GM12864 (cell line): ENCODE measurements at regions not wholly inside any gene's neighbourhood (a gene's known extent, or its start where the extent isn't known, plus 50 kb on each side); places are given as distances from the start of the nearest gene placed in this dataset.

ENCODE experiments used
- DNase-seq: peaks from one replicate; pipeline ENCODE4 v3.0.0-alpha.2; 2011; ENCODE audit warnings: low read depth
- H3K4me3 ChIP-seq: 2 replicates; pipeline ENCODE4 v1.5.1; 2011; ENCODE audit warnings: mild to moderate bottlenecking, low read depth, low read length, control low read depth
- TF ChIP-seq, protein P1 (sequence below): IDR thresholded peaks from 2 replicates; pipeline ENCODE4 v1.5.1; 2011; ENCODE audit warnings: low read depth, mild to moderate bottlenecking, moderate library complexity, low read length, control low read depth, inconsistent platforms; ENCODE audit errors: missing control alignments

DNA sequence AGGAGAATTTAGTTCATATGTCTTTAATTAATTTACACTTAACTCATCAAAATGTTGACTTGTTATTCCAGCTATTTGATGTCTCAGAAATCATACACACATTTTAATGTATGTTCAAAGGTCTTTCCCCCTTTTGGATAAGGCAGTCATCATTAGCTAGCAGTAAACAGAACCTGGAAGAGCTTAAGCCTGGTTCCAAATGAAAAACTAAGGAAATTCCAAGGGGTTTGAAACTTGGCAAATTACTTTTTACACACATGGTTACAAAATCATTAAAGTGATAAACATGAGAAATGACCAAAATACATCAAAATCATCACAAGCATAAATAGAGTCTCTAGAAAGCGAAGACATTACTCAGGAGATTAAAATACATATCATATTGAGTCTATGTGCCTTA is 359.8 kb upstream of the ZNF608 start:
- TF ChIP-seq, protein P1, sequence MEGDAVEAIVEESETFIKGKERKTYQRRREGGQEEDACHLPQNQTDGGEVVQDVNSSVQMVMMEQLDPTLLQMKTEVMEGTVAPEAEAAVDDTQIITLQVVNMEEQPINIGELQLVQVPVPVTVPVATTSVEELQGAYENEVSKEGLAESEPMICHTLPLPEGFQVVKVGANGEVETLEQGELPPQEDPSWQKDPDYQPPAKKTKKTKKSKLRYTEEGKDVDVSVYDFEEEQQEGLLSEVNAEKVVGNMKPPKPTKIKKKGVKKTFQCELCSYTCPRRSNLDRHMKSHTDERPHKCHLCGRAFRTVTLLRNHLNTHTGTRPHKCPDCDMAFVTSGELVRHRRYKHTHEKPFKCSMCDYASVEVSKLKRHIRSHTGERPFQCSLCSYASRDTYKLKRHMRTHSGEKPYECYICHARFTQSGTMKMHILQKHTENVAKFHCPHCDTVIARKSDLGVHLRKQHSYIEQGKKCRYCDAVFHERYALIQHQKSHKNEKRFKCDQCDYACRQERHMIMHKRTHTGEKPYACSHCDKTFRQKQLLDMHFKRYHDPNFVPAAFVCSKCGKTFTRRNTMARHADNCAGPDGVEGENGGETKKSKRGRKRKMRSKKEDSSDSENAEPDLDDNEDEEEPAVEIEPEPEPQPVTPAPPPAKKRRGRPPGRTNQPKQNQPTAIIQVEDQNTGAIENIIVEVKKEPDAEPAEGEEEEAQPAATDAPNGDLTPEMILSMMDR: no peak
- DNase-seq: no peak
- H3K4me3 ChIP-seq: no peak overlapping the region

DNA sequence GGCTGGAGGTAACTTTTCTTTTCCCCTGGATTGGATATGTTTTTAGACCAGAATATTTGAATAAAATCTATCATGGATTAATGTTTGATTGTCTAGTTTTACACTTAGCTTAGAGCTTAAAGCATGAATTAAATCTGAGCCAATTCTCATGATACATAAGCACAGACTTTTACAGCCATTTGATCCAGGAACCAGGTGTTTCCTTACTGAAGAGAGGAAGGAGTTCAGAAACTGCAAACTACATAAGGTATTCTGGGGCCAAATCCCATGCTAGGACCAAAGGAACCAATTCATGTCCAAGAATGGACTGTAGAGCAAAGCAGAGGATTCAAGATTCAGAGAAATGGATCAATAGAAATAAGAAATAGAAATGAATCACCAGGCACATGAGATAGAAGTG is 360.4 kb upstream of the ZNF608 start:
- no peak for DNase-seq
- TF ChIP-seq, protein P1: no peak
- H3K4me3 ChIP-seq: no peak overlapping the region

DNA sequence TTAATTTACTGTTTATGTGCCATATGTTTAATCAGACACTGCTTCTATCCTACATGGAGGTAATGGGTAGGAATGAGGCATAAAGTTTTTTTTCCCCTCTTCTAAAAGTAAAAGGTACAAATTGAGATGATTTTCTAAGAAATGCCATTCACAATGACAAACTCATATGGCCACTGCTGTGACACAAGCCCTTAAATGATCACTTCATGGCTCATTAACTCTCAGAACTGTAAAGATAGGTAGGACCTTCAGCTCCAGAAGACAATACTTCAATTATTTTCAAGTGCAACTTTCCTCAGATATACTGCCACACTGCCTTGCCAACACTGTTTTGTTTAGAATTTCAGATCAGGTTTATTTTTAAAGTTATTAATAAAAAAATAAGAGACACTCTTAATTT is 362.9 kb upstream of the ZNF608 start:
- H3K4me3 ChIP-seq: no peak overlapping the region
- TF ChIP-seq, protein P1: no peak
- DNase-seq: no peak

DNA sequence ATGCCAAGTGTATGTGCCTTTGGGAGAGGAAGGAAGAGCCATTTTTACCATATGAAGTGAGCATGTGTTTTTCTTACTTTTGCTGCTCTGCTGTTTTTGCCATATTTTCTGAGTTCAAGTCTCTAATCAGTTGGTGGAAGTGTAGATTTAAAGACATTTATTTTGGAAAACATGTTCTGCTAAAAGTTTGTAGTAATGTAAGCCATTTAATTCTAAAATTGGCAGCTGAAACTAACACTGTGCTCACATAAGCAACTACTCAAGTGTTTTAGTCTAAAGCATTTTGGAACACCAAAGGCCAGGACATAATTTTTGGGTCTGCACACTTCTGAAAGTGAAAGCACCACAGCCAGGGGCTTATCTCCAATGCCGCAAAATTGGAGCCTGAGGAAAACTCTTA is 363.4 kb upstream of the ZNF608 start:
- no peak overlapping the region for H3K4me3 ChIP-seq
- no peak for DNase-seq
- TF ChIP-seq, protein P1: no peak

DNA sequence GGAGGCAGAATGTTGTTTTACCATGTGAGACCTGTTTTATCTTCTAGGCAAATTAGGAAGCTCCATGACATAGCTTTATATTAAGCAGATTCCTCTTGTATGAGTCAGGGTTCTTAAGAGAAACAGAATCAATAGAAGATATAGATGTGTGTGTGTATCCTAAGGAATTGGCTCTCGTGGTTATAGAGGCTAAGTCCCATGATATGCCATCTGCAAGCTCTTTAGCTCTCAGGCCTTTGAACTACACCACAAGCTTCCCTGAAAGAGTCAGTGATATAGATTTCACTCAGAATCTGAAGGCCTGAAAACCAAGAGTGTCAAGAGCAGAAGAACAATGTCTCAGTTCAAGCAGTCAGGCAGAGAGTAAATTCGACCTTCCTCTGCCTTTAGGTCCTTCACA is 365.8 kb upstream of the ZNF608 start:
- no peak for DNase-seq
- TF ChIP-seq, protein P1: no peak
- no peak overlapping the region for H3K4me3 ChIP-seq

DNA sequence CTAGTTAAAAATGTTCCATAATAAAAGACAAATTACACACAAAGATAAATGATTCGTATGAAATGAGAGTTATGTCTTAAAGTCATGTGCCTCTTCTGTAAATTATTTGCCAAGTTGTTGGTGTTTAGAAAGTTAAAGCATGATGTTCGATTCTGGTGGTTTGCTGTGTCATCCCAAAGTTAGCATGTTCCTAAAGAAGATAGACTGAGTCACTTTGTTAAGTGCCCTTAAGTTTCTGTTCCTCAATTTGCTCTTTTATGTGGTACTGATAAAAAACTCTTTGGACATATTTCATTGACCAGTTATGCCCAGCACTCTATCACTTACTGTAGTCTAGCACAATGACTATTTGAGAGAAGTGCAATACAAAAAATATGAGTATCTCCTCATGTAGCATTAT is 366.9 kb upstream of the ZNF608 start:
- no peak for DNase-seq
- TF ChIP-seq, protein P1: no peak
- H3K4me3 ChIP-seq: no peak overlapping the region

DNA sequence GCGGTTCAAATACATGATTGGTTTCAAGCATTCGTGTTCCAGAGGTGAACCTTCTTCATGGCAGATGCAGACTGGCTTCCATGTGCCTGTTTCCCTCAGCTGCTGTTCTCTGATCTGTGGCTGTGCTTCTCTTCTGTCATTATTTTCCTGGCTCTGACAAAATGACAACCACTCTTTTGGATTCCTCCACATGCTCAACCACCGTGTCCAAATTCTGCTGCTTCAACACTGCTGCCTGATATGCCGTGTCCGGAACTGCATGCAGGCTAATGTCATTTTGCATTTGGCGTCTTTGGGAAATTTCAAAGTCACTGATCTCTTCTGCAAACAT is 368.7 kb upstream of the ZNF608 start:
- TF ChIP-seq, protein P1: no peak
- no peak for DNase-seq

More for the DNA sequence above, 368.7 kb upstream of the ZNF608 start:
- no peak overlapping the region for H3K4me3 ChIP-seq
